Upper lobe of left lung (tissue), 6 donors: ENCODE measurements at regions not wholly inside any gene's neighbourhood (a gene's known extent, or its start where the extent isn't known, plus 50 kb on each side); places are given as distances from the start of the nearest gene placed in this dataset.
"Not testable (repeated sequence)": the region's sequence is repeated elsewhere in the genome, so short reads cannot be mapped to it uniquely, and the experiment has no call there.

Source experiments
- ATAC-seq, 2 donors: fragments of 200-7000 bp; cut with Tn5 transposase; one replicate each; pipeline ENCODE4 v1.9.1; 2022; ENCODE audit warnings: mild to moderate bottlenecking in 2 of 2, moderate library complexity in 2 of 2; ENCODE audit not compliant: low FRiP score in 2 of 2
- DNase-seq, 2 donors: peaks; one replicate each; pipeline ENCODE4 v3.0.0-alpha.2; 2019 to 2020
- H3K27ac ChIP-seq, 4 donors: fragments of 200-600 bp; sonication (generic); one replicate each; pipeline ENCODE4 v1.5.1; 2016 to 2019
- H3K27me3 ChIP-seq, 4 donors: fragments of 200-600 bp; sonication (generic); one replicate each; pipeline ENCODE4 v1.5.1; 2017 to 2019
- H3K36me3 ChIP-seq, 4 donors: fragments of 200-600 bp; sonication (generic); one replicate each; pipeline ENCODE4 v1.5.1; 2016 to 2019
- H3K4me1 ChIP-seq, 4 donors: fragments of 200-600 bp; sonication (generic); one replicate each; pipeline ENCODE4 v1.5.1; 2018 to 2019
- H3K4me3 ChIP-seq, 4 donors: fragments of 200-600 bp; sonication (generic); one replicate each; pipeline ENCODE4 v1.5.1; 2017 to 2019; ENCODE audit warnings: mild to moderate bottlenecking in 2 of 4, moderate library complexity in 1 of 4
- H3K9me3 ChIP-seq, 4 donors: fragments of 200-600 bp; sonication (generic); one replicate each; pipeline ENCODE4 v1.5.1; 2018 to 2019
- CTCF ChIP-seq, 6 experiments: fragments of 450-650 bp in 4 of 6; fragments of 200-600 bp in 2 of 6; sonication (generic) in 2 of 6; IDR thresholded peaks; one replicate each; pipeline ENCODE4 v1.5.1; 2016 to 2019; ENCODE audit warnings: antibody characterized with exemption in 6 of 6
- EP300 ChIP-seq, 4 donors: sonication (generic); formaldehyde crosslinking; IDR thresholded peaks; one replicate each; pipeline ENCODE4 v1.5.1; 2017; ENCODE audit warnings: antibody characterized with exemption in 4 of 4, control low read depth in 2 of 4
- POLR2A ChIP-seq, 4 donors: fragments of 450-650 bp; IDR thresholded peaks; one replicate each; pipeline ENCODE4 v1.5.1; 2016 to 2017; ENCODE audit warnings: antibody characterized with exemption in 4 of 4, mild to moderate bottlenecking in 2 of 4
- POLR2AphosphoS5 ChIP-seq, 2 donors: sonication (generic); formaldehyde crosslinking; IDR thresholded peaks; one replicate each; pipeline ENCODE4 v1.5.1; 2017; ENCODE audit warnings: antibody characterized with exemption in 2 of 2
- WGBS, 2 donors: methylation state at CpG; one replicate each; pipeline ENCODE4 v1.1.5; 2017 to 2018; 5-methylcytosine and 5-hydroxymethylcytosine counted together
- donor health status: DM: no; HTN: no; CAD: no; lungs with moderate emphysema.
- donor health status: DM: no; HTN: yes; CAD: no; lungs with severe emphysema.

DNA sequence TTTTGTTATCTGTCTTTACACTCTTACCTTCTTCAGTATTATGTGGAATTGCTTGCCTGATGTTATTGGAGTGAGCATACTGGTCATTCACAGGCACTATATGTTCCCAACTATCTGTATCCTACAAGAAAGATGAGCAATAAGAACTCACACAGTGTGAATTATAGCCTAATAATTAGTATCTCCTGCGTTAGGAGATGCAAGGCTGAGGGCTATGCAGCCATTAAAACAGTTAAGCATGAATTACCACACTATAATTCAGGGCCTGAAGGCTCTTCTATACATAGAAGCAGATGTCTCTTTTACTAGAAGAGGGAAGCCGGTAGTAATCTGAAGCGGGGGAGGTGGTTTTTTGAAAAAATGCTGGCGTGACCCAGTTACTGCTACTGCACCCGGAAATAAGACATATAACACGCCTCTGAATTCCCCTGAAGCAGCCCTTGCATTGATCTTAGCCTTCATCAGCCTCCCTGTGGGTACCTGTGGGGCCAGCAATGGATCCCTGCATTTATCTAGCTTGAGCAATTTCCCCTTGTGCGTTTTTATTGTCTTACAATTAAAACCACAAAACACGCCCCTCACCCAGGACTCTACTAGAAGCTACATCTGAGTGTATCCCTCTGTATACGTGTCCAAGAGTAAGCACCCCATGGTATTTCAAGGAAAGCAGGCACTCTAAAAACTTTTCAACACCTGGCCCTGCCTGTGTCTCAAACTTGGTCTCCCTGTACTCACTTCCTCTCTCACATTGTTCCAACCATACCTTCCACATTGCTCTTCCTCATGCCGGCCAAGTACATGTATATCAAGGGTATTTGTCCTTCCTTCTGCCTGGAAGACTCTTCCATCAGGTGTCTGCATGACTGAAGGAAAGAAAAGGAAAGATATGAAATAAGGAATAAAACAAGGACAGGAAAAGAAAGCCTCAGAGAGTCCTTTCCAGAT is 210.9 kb upstream of the ARID2 start:
- Histone ChIP-seq H3K36me3 (no peaks in the 10 kb centered on the region), H3K9me3 (no peaks in the 10 kb centered on the region), H3K4me1 (no peaks in the 10 kb centered on the region), H3K4me3 (no peak overlapping the region), H3K27ac (no peak overlapping the region), H3K27me3 (no peaks in the 10 kb centered on the region)
- DNase-seq: no peak
- 58 to 74% methylated on average over 10 of the region's 10 CpGs for WGBS, 2 donors
- ATAC-seq: no peak
- no peak for TF ChIP-seq POLR2AphosphoS5 (IDR thresholded peaks at IDR 0.05)
- no peak for TF ChIP-seq CTCF (IDR thresholded peaks at IDR 0.05)
- TF ChIP-seq POLR2A (IDR thresholded peaks at IDR 0.05): no peak
- no peak for TF ChIP-seq EP300 (IDR thresholded peaks at IDR 0.05)

GRCh38 chr12:45522227-45522626 is 207.3 kb upstream of the ARID2 start:
- no peaks in the 10 kb centered on the region for H3K36me3 ChIP-seq
- H3K27ac ChIP-seq: no peak overlapping the region
- 90 to 100% methylated on average over 3 of the region's 3 CpGs for WGBS, 2 donors
- no peaks in the 10 kb centered on the region for H3K9me3 ChIP-seq
- DNase-seq (no peak), ATAC-seq (no peak)
- no peak overlapping the region for H3K4me3 ChIP-seq
- H3K4me1 ChIP-seq: no peaks in the 10 kb centered on the region
- TF ChIP-seq POLR2AphosphoS5 (IDR thresholded peaks at IDR 0.05) (no peak), CTCF (IDR thresholded peaks at IDR 0.05) (no peak), EP300 (IDR thresholded peaks at IDR 0.05) (no peak), POLR2A (IDR thresholded peaks at IDR 0.05) (no peak)
- H3K27me3 ChIP-seq: no peaks in the 10 kb centered on the region

DNA sequence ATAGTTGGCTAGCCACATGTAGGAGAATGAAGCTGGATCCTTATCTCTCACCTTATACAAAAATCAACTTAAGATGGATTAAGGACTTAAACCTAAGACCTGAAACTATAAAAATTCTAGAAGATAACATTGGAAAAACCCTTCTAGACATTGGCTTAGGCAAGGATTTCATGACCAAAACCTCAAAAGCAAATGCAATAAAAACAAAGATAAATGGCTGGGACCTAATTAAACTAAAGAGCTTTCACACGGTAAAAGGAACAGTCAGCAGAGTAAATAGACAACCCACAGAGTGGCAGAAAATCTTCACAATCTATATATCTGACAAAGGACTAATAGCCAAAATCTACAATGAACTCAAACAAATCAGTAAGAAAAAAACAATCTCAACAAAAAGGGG is 202.7 kb upstream of the ARID2 start:
- not testable (repeated sequence) for DNase-seq, H3K27me3 ChIP-seq, H3K4me1 ChIP-seq, H3K4me3 ChIP-seq, H3K36me3 ChIP-seq, ATAC-seq, H3K9me3 ChIP-seq, H3K27ac ChIP-seq
- WGBS, 2 donors: 60 to 76% methylated on average over 1 of the region's 1 CpG

- Histone ChIP-seq H3K9me3 (peaks cover 0 to 3% (median 0%) of the 10 kb centered on the region in 4 donors), H3K27me3 (no peaks in the 10 kb centered on the region), H3K4me3 (no peak overlapping the region), H3K36me3 (no peaks in the 10 kb centered on the region), H3K4me1 (no peaks in the 10 kb centered on the region), H3K27ac (no peak overlapping the region)
- no peak for ATAC-seq
- no peak for TF ChIP-seq EP300 (IDR thresholded peaks at IDR 0.05)
- no peak for TF ChIP-seq CTCF (IDR thresholded peaks at IDR 0.05)
- TF ChIP-seq POLR2AphosphoS5 (IDR thresholded peaks at IDR 0.05): no peak
- no peak for TF ChIP-seq POLR2A (IDR thresholded peaks at IDR 0.05)
- no peak for DNase-seq
- 69 to 72% methylated on average over 4 of the region's 4 CpGs for WGBS, 2 donors
Measured at GRCh38 chr12:45532113-45532512, 197.4 kb upstream of the ARID2 start.

- H3K36me3 ChIP-seq: no peaks in the 10 kb centered on the region
- no peaks in the 10 kb centered on the region for H3K9me3 ChIP-seq
- no peak overlapping the region for H3K4me3 ChIP-seq
- H3K27ac ChIP-seq: no peak overlapping the region
- TF ChIP-seq POLR2A (IDR thresholded peaks at IDR 0.05): no peak
- no peak for TF ChIP-seq CTCF (IDR thresholded peaks at IDR 0.05)
- TF ChIP-seq EP300 (IDR thresholded peaks at IDR 0.05): no peak
- TF ChIP-seq POLR2AphosphoS5 (IDR thresholded peaks at IDR 0.05): no peak
- DNase-seq (no peak), ATAC-seq (no peak)
- no peaks in the 10 kb centered on the region for H3K27me3 ChIP-seq
- H3K4me1 ChIP-seq: no peaks in the 10 kb centered on the region
Measured at GRCh38 chr12:45535610-45536180, 193.8 kb upstream of the ARID2 start.
